ENCODE measurements at regions not wholly inside any gene's neighbourhood (a gene's known extent, or its start where the extent isn't known, plus 50 kb on each side); places are given as distances from the start of the nearest gene placed in this dataset.
"Not testable (repeated sequence)": the region's sequence is repeated elsewhere in the genome, so short reads cannot be mapped to it uniquely, and the experiment has no call there.

DNA sequence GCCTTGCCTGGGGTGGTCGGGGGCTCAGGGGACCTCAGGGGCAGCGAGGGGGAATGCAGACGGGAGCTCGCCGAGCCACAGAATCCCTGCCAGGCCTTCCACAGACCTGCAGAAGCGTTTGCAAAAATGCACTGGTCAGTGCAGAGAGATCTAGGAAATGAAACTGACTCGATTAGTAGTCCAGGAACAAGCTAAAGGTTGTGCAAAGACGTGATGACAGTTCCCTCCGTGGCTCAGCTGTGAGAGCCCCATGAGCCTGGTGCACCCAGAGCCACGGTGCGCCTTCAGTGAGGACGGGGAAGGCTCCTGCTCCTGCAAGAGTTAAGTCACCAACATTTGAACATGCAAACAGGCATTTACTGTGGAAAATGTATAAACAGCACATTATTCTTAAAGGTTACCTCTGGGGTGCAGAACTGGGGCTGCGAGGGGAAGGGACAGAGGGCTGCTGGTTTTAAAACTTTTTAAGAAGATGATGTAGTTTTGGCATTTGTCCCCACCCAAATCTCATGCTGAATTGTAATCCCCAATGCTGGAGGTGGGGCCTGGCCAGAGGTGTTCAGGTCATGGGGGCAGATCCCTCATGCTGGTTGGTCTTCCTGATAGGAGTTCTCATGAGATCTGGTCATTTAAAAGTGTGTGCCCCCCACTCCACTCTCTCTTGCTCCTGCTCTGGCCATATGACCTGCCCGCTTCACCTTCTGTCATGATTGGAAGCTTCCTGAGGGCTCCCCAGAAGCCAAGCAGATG lies 147.3 kb downstream of the DLL1 start:
- Histone ChIP-seq H3K4me1 (ENCODE audit: insufficient read depth, insufficient read length) (peaks cover 3% of the 10 kb centered on the region), H3K9me3 (ENCODE audit: insufficient read depth, low read length) (peaks cover 12% of the 10 kb centered on the region; the same call in 1 of the 2 replicates), H3K4me3 (ENCODE audit: insufficient read length, low read depth) (no peak overlapping the region), H3K9ac (ENCODE audit: insufficient read length, low read depth) (no peak overlapping the region), H3K27me3 (ENCODE audit: insufficient read depth, insufficient read length) (peaks cover 4% of the 10 kb centered on the region), H3K36me3 (ENCODE audit: insufficient read depth, insufficient read length, low read length) (no peaks in the 10 kb centered on the region)
- no peak for DNase-seq (ENCODE audit: low read depth, low spot score)
- no peak for TF ChIP-seq YY1 (IDR thresholded peaks at IDR 0.05; ENCODE audit: insufficient read depth, insufficient read length)
- TF ChIP-seq SUZ12 (IDR thresholded peaks at IDR 0.05; ENCODE audit: extremely low read depth, insufficient read depth, insufficient read length): no peak
- no peak for TF ChIP-seq ZNF274 (IDR thresholded peaks at IDR 0.05; ENCODE audit: low read depth, low read length)

DNA sequence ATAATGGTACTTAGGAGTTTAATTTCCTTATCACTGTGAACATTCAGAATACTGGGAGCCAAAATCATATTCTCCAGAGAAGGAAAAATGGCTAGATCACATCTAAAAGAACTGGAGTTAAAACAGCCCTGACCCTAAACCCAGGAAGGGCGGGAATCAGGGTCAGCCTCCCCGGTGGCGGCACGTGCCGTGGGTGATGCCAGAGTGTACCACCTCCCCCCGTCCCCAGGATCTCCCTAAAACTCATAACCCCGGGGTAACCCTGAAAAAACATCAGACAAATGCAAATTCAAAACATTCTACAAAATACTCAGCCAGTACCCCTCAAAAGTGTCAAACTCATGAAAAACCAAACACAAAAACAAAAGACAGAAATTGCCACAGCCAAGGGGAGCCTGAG lies 148.3 kb downstream of the DLL1 start:
- Histone ChIP-seq H3K27me3 (ENCODE audit: insufficient read depth, insufficient read length) (peaks cover 4% of the 10 kb centered on the region), H3K4me1 (ENCODE audit: insufficient read depth, insufficient read length) (peaks cover 3% of the 10 kb centered on the region), H3K9ac (ENCODE audit: insufficient read length, low read depth) (no peak overlapping the region), H3K9me3 (ENCODE audit: insufficient read depth, low read length) (peaks cover 16% of the 10 kb centered on the region; the same call in 1 of the 2 replicates), H3K36me3 (ENCODE audit: insufficient read depth, insufficient read length, low read length) (no peaks in the 10 kb centered on the region), H3K4me3 (ENCODE audit: insufficient read length, low read depth) (no peak overlapping the region)
- TF ChIP-seq ZNF274 (IDR thresholded peaks at IDR 0.05; ENCODE audit: low read depth, low read length) (no peak), YY1 (IDR thresholded peaks at IDR 0.05; ENCODE audit: insufficient read depth, insufficient read length) (no peak), SUZ12 (IDR thresholded peaks at IDR 0.05; ENCODE audit: extremely low read depth, insufficient read depth, insufficient read length) (no peak)
- no peak for DNase-seq (ENCODE audit: low read depth, low spot score)

DNA sequence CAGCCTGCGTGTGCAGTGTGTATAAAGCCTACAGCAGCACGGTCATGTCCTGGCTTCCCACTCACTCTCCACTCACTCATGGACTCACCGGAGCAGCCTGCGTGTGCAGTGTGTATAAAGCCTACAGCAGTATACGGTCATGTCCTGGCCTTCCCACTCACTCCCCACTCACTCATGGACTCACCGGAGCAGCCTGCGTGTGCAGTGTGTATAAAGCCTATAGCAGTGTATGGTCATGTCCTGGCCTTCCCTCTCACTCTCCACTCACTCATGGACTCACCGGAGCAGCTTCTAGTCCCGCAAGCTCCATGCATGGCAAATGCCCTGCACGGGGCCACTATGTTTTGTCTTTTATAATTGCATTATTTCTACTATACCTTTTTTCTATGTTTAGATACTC lies 149.8 kb downstream of the DLL1 start:
- H3K27me3 ChIP-seq (ENCODE audit: insufficient read depth, insufficient read length); H3K36me3 ChIP-seq (ENCODE audit: insufficient read depth, insufficient read length, low read length); H3K4me1 ChIP-seq (ENCODE audit: insufficient read depth, insufficient read length); H3K4me3 ChIP-seq (ENCODE audit: insufficient read length, low read depth); H3K9ac ChIP-seq (ENCODE audit: insufficient read length, low read depth); DNase-seq (ENCODE audit: low read depth, low spot score): not testable (repeated sequence)
- peaks cover 23% of the 10 kb centered on the region; the same call in 1 of the 2 replicates for H3K9me3 ChIP-seq (ENCODE audit: insufficient read depth, low read length)

DNA sequence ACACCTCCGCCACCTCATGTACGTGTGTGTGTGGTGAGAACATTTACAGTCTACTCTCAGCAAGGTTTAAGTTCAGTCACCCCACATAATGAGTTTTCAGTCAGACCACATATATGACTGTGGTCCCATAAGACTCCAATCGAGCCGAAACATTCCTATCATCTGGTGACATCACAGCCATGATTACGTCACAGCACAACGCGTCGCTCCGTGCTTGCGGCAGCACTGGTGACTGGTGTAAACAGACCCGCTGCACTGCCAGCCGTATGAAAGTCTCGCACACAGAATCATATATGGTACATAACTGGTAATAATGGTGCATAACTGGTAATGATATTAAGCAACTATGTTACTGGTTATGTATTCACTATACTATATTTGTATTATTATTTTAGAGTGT lies 150.7 kb downstream of the DLL1 start:
- no peak overlapping the region for H3K4me3 ChIP-seq (ENCODE audit: insufficient read length, low read depth)
- no peak for TF ChIP-seq SUZ12 (IDR thresholded peaks at IDR 0.05; ENCODE audit: extremely low read depth, insufficient read depth, insufficient read length)
- TF ChIP-seq ZNF274 (IDR thresholded peaks at IDR 0.05; ENCODE audit: low read depth, low read length): no peak
- TF ChIP-seq YY1 (IDR thresholded peaks at IDR 0.05; ENCODE audit: insufficient read depth, insufficient read length): no peak
- H3K36me3 ChIP-seq (ENCODE audit: insufficient read depth, insufficient read length, low read length): no peaks in the 10 kb centered on the region
- no peaks in the 10 kb centered on the region for H3K27me3 ChIP-seq (ENCODE audit: insufficient read depth, insufficient read length)
- no peak overlapping the region for H3K9ac ChIP-seq (ENCODE audit: insufficient read length, low read depth)
- DNase-seq (ENCODE audit: low read depth, low spot score): no peak
- H3K4me1 ChIP-seq (ENCODE audit: insufficient read depth, insufficient read length): no peaks in the 10 kb centered on the region
- H3K9me3 ChIP-seq (ENCODE audit: insufficient read depth, low read length): peaks cover 23% of the 10 kb centered on the region; the same call in 1 of the 2 replicates

DNA sequence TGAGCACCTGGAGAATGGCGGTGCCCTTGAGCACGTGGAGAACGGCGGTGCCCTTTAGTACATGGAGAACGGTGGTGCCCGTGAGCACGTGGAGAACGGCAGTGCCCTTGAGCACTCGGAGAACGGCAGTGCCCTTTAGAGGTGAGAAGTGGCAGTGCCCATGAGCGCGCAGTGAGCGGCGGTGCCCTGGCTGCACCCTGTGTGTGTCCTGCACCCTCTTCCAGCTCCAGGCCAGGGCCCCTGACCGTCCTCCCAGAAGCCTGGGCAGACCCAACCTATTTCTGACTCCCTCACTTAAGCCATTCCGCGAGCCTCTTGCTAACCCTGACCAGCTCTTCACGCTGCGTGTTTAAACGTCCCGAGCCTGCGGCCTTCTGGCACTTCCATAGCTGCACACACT lies 151.3 kb downstream of the DLL1 start:
- no peaks in the 10 kb centered on the region for H3K4me1 ChIP-seq (ENCODE audit: insufficient read depth, insufficient read length)
- H3K36me3 ChIP-seq (ENCODE audit: insufficient read depth, insufficient read length, low read length): no peaks in the 10 kb centered on the region
- peaks cover 20% of the 10 kb centered on the region; the same call in 1 of the 2 replicates for H3K9me3 ChIP-seq (ENCODE audit: insufficient read depth, low read length)
- H3K9ac ChIP-seq (ENCODE audit: insufficient read length, low read depth): no peak overlapping the region
- H3K4me3 ChIP-seq (ENCODE audit: insufficient read length, low read depth): no peak overlapping the region
- TF ChIP-seq YY1 (IDR thresholded peaks at IDR 0.05; ENCODE audit: insufficient read depth, insufficient read length) (no peak), ZNF274 (IDR thresholded peaks at IDR 0.05; ENCODE audit: low read depth, low read length) (no peak), SUZ12 (IDR thresholded peaks at IDR 0.05; ENCODE audit: extremely low read depth, insufficient read depth, insufficient read length) (no peak)
- no peaks in the 10 kb centered on the region for H3K27me3 ChIP-seq (ENCODE audit: insufficient read depth, insufficient read length)
- DNase-seq (ENCODE audit: low read depth, low spot score): no peak

DNA sequence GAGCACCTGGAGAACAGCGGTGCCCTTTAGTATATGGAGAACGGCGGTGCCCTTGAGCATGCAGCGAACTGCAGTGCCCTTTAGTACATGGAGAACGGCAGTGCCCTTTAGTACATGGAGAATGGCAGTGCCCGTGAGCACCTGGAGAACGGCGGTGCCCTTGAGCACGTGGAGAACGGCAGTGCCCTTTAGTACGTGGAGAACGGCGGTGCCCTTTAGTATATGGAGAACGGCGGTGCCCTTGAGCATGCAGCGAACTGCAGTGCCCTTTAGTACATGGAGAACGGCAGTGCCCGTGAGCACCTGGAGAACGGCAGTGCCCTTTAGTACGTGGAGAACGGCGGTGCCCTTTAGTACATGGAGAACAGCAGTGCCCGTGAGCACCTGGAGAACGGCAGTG lies 151.8 kb downstream of the DLL1 start:
- H3K4me1 ChIP-seq (ENCODE audit: insufficient read depth, insufficient read length); H3K9ac ChIP-seq (ENCODE audit: insufficient read length, low read depth); H3K4me3 ChIP-seq (ENCODE audit: insufficient read length, low read depth); DNase-seq (ENCODE audit: low read depth, low spot score); H3K36me3 ChIP-seq (ENCODE audit: insufficient read depth, insufficient read length, low read length); H3K27me3 ChIP-seq (ENCODE audit: insufficient read depth, insufficient read length): not testable (repeated sequence)
- peaks cover 15% of the 10 kb centered on the region; the same call in 1 of the 2 replicates for H3K9me3 ChIP-seq (ENCODE audit: insufficient read depth, low read length)

DNA sequence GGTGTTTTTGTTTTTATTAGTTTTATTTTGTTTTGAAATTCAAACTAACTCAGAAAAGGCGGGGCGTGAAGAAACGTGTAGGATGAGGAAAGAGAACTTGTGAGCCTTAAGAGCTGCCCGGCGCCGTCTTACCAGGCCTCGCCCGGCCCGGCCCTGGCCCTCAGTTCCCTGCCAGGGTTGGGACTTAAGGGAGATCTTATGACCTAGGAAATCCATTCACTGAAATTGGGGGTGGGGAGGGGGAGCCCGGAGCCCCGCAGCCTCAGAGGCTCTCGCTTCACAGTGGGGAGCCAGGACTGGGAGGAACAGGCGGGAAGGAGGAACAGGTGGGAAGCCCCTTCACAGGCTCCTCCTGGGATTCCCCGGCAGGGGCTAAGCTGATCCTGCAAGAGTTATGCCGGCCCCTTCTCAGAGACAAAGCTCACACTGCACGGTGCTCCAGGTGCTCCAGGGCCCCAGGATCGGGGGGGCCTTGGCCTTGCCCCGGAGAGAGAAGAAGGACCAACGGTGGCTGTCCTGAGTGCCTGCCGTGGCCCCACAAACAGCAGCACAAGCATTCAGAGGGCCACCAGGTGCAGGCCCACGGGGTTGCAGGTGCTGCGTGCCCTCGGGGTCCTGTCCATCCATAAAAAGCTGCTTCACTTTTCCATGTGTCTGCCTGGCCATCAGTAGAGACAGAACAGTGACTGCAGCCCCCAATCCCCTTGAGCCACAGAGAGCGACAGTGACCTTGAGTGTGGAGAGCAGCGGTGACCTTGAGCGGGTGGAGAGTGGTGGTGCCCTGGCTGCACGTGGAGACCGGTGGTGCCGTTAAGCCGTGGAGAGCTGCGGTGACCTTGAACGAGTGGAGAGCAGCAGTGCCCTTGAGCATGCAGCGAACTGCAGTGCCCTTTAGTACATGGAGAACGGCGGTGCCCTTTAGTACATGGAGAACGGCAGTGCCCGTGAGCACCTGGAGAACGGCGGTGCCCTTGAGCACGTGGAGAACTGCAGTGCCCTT lies 152.7 kb downstream of the DLL1 start:
- H3K36me3 ChIP-seq (ENCODE audit: insufficient read depth, insufficient read length, low read length): no peaks in the 10 kb centered on the region
- no peak overlapping the region for H3K4me3 ChIP-seq (ENCODE audit: insufficient read length, low read depth)
- H3K27me3 ChIP-seq (ENCODE audit: insufficient read depth, insufficient read length): no peaks in the 10 kb centered on the region
- no peaks in the 10 kb centered on the region for H3K4me1 ChIP-seq (ENCODE audit: insufficient read depth, insufficient read length)
- H3K9me3 ChIP-seq (ENCODE audit: insufficient read depth, low read length): peaks cover 12% of the 10 kb centered on the region; the same call in 1 of the 2 replicates
- no peak overlapping the region for H3K9ac ChIP-seq (ENCODE audit: insufficient read length, low read depth)
- TF ChIP-seq SUZ12 (IDR thresholded peaks at IDR 0.05; ENCODE audit: extremely low read depth, insufficient read depth, insufficient read length) (no peak), YY1 (IDR thresholded peaks at IDR 0.05; ENCODE audit: insufficient read depth, insufficient read length) (no peak), ZNF274 (IDR thresholded peaks at IDR 0.05; ENCODE audit: low read depth, low read length) (no peak)
- DNase-seq (ENCODE audit: low read depth, low spot score): no peak

Measured in NT2/D1 (cell line).